Erythroblast (primary cell): ENCODE measurements at regions not wholly inside any gene's neighbourhood (a gene's known extent, or its start where the extent isn't known, plus 50 kb on each side); places are given as distances from the start of the nearest gene placed in this dataset.

ENCODE experiments used
- GATA1 ChIP-seq: IDR thresholded peaks from 2 replicates; pipeline ENCODE4 v1.6.1; 2011; ENCODE audit warnings: low read depth, mild to moderate bottlenecking, control low read depth, low read length, moderate library complexity
- POLR2A ChIP-seq: IDR thresholded peaks from 2 replicates; pipeline ENCODE4 v1.6.1; 2011; ENCODE audit warnings: mild to moderate bottlenecking, low read length

DNA sequence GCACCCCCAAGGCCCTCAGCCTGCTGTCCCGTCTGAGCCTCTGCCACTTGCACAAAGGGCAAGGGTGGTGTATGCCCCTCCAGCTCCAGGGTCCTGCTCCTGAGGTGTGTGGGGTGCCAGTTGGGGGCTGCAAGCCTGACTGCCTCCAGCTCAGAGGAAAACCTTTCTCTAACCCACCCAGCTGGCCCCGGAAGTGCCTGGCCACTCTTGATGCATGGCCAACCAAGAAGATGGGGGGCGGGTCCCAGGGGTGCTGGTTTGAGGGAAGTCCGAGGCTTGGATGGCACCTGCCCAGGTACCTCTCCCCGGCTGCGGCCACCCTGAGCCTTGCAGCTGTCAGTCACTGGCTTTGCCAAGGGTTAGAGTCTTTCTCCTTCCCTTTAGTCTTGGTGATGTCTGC is 112.6 kb upstream of the TMPRSS2 start:
- TF ChIP-seq POLR2A: no peak
- no peak for TF ChIP-seq GATA1
